GM21786 (cell line): ENCODE measurements at regions not wholly inside any gene's neighbourhood (a gene's known extent, or its start where the extent isn't known, plus 50 kb on each side); places are given as distances from the start of the nearest gene placed in this dataset.

Experiments
- ATAC-seq: cut with Tn5 transposase; IDR thresholded peaks from one replicate; pipeline ENCODE4 v1.9.1; 2021; ENCODE audit not compliant: unreplicated experiment

DNA sequence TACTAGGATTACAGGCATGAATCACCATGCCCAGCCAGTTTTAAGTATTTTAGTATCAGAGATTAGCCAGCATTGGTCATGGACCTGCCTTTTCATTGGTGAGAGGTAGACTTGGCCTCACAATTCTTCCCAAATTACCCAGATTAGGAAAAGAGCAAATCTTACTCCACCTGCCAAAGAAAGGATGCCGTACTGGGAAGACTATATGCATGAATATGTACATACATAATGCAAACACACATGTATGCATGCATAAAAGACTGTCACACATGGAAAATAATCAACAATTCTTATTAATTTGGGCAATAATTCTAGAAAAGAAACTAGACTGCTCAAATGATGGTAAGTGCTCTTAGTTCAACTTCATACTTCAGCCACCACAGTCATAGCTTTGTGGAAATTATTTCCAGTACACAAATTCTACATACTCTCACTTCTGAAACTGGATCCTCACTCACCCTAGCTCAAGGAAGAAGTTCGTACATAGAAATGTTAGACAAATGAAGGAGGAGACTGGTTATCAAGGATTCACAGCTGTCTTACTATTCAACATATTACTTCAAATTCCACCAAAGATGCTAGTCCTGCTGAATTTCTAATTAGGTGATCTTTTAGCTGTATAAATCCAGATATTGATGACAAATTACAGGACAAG is 73.7 kb downstream of the MINAR2 start:
- ATAC-seq = no peak

DNA sequence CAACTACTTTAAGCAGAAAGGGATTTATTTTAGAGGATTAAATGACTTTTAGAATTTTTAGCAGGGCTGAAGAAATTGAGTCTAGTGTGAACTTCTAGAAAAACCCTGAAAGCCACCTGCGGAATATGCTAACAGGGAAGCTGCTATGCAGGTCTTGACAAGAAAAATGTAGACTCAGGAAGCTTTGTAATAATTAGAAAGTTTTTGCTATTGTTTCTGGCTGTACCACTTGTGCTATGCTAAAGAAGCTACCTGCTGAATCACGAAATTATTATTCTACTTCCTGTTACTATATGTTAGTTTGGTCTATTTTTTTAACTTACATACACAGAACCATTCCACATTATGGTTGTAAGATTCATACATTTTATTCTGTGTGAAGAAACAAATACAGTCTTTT is 74.0 kb upstream of the CHSY3 start:
- no peak for ATAC-seq

DNA sequence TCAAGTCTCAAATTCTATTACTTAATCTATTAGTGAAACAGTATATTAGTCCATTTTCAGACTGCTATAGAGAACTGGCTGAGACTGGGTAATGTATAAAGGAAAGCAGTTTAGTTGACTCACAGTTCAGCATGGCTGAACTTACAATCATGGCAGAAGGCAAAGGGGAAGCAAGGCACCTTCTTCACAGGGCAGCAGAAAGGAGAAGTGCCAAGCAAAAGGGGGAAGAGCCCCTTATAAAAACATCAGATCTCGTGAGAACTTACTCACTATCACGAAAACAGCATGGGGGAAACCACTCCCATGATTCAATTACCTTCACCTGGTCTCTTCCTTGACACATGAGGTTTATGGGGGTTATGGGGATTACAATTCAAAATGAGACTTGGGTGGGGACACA is 67.9 kb upstream of the CHSY3 start:
- ATAC-seq = no peak

DNA sequence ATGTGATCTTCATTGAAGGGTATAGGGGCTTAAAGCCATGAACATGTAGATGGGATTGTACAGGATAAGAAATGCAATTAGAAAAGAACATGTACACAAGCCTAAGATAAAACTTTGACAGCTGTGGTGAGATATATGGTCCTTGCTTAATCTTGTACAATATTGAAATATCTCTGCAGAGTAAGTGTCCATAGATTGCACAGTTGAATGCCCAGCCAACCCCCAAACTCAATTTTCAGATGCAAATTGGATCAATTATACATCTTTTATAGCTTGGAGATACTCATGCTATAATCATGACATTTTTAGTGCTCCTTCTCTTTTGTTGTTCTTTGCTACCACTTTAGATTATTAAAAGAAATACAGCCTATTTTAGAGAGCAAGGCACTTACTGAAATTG is 59.5 kb upstream of the CHSY3 start:
- no peak for ATAC-seq

DNA sequence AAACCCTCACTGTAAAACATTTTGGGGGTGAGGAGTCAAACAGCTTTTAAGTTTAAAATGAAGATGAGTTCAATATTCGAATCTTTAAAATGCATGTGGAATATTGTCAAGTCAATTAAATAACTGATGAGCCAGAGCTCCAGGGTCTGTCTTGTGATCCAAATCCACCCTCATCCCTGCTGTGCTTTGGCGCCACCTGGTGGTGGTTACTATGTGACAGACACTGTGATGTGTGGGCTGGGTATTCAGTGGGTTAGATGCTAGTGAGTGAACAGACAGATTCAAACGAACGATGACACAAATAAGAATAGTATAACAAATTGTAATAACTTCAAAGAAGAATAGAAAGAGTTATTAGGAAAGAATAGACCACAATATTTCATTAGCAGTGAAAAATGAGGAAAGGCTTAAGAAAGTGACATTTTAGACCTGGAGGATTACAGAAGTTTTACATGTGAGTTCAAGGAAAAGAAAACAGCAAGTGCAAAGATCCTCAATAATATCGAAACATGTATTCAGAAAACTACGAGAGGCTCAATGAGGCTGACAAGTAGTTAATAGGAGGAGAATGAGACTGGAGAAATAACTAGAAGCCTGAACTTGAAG is 51.4 kb upstream of the CHSY3 start:
- peak; percentile 98 for ATAC-seq

DNA sequence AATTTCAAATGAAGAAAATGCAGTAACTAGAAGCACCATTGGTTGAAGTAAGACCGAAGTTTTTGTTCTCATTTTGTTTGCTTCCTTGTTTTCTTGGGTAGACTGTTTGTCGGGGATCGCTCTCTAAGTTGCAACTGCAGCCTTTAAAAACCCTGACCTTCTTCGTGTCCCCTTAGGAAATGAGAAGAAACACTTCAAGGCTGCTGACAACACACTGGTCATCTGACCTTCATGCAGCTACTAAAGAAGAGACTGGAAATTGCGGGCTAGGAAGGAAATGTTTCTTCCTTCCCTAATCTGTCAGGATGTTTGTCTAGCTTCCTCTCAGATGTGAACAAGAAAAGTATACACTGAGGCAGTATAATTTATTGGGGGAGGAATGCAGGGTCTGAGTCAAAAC is 50.7 kb upstream of the CHSY3 start:
- ATAC-seq = no peak
